ENCODE measurements at regions not wholly inside any gene's neighbourhood (a gene's known extent, or its start where the extent isn't known, plus 50 kb on each side); places are given as distances from the start of the nearest gene placed in this dataset.
"Not testable (repeated sequence)": the region's sequence is repeated elsewhere in the genome, so short reads cannot be mapped to it uniquely, and the experiment has no call there.

- DNase-seq (ENCODE audit: low spot score): no peak
These were observed 91.0 kb upstream of the DAPK1 start for GRCh38 chr9:87406543-87407166.

- DNase-seq (ENCODE audit: low spot score): not testable (repeated sequence)
These were observed 87.3 kb upstream of the DAPK1 start for GRCh38 chr9:87410047-87411005.

- DNase-seq (ENCODE audit: low spot score): no peak
These were observed 76.8 kb upstream of the DAPK1 start for GRCh38 chr9:87420884-87421283.

GRCh38 chr9:87421734-87422133 lies 75.9 kb upstream of the DAPK1 start:
- no peak for DNase-seq (ENCODE audit: low spot score)

- no peak for DNase-seq (ENCODE audit: low spot score)
These were observed 74.7 kb upstream of the DAPK1 start for GRCh38 chr9:87422999-87423398.

GRCh38 chr9:87423885-87424284 lies 73.8 kb upstream of the DAPK1 start:
- not testable (repeated sequence) for DNase-seq (ENCODE audit: low spot score)

GRCh38 chr9:87425202-87425601 lies 72.5 kb upstream of the DAPK1 start:
- DNase-seq (ENCODE audit: low spot score): no peak

- DNase-seq (ENCODE audit: low spot score): no peak
These were observed 69.7 kb upstream of the DAPK1 start for GRCh38 chr9:87427851-87428506.

- DNase-seq (ENCODE audit: low spot score): no peak
These were observed 69.0 kb upstream of the DAPK1 start for GRCh38 chr9:87428659-87429058.

GRCh38 chr9:87431837-87432236 lies 65.8 kb upstream of the DAPK1 start:
- no peak for DNase-seq (ENCODE audit: low spot score)

GRCh38 chr9:87433853-87434252 lies 63.8 kb upstream of the DAPK1 start:
- no peak for DNase-seq (ENCODE audit: low spot score)

GRCh38 chr9:87434366-87434765 lies 63.3 kb upstream of the DAPK1 start:
- no peak for DNase-seq (ENCODE audit: low spot score)

- DNase-seq (ENCODE audit: low spot score): no peak
These were observed 62.3 kb upstream of the DAPK1 start for GRCh38 chr9:87435189-87435880.

GRCh38 chr9:87436716-87437115 lies 61.0 kb upstream of the DAPK1 start:
- DNase-seq (ENCODE audit: low spot score): no peak

- DNase-seq (ENCODE audit: low spot score): no peak
These were observed 59.7 kb upstream of the DAPK1 start for GRCh38 chr9:87437966-87438365.

GRCh38 chr9:87441251-87441650 lies 56.4 kb upstream of the DAPK1 start:
- no peak for DNase-seq (ENCODE audit: low spot score)

- no peak for DNase-seq (ENCODE audit: low spot score)
These were observed 55.2 kb upstream of the DAPK1 start for GRCh38 chr9:87442451-87442850.

- no peak for DNase-seq (ENCODE audit: low spot score)
These were observed 54.7 kb upstream of the DAPK1 start for GRCh38 chr9:87443006-87443405.

GRCh38 chr9:87443461-87443860 lies 54.2 kb upstream of the DAPK1 start:
- DNase-seq (ENCODE audit: low spot score): no peak

GRCh38 chr9:87445646-87446045 lies 52.0 kb upstream of the DAPK1 start:
- DNase-seq (ENCODE audit: low spot score): no peak

- DNase-seq (ENCODE audit: low spot score): no peak
These were observed 51.1 kb upstream of the DAPK1 start for GRCh38 chr9:87446527-87446926.
